HG03378 (cell line): ENCODE measurements at regions not wholly inside any gene's neighbourhood (a gene's known extent, or its start where the extent isn't known, plus 50 kb on each side); places are given as distances from the start of the nearest gene placed in this dataset.
"Not testable (repeated sequence)": the region's sequence is repeated elsewhere in the genome, so short reads cannot be mapped to it uniquely, and the experiment has no call there.

ENCODE experiments used
- ATAC-seq: cut with Tn5 transposase; IDR thresholded peaks from one replicate; pipeline ENCODE4 v1.9.1; 2021; ENCODE audit warnings: mild to moderate bottlenecking, moderate library complexity; ENCODE audit not compliant: unreplicated experiment

DNA sequence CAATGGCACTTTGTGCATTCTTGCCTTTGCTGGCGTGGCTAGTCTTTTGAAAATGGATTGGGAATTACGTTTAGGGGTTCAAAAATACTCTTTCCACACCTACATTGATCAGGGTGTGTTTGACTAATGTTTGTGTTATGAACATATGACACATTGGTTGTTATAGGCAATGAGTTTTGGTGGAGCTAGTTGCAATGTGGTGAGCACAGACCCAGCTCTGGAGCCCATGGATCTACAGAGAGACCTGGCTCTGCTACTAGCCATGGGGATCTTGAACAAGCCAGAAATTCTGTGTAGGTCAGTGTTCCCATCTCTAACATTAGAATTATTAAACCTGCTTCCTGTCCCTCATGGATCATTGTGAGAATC lies 222.4 kb upstream of the UBL3 start:
- no peak for ATAC-seq

DNA sequence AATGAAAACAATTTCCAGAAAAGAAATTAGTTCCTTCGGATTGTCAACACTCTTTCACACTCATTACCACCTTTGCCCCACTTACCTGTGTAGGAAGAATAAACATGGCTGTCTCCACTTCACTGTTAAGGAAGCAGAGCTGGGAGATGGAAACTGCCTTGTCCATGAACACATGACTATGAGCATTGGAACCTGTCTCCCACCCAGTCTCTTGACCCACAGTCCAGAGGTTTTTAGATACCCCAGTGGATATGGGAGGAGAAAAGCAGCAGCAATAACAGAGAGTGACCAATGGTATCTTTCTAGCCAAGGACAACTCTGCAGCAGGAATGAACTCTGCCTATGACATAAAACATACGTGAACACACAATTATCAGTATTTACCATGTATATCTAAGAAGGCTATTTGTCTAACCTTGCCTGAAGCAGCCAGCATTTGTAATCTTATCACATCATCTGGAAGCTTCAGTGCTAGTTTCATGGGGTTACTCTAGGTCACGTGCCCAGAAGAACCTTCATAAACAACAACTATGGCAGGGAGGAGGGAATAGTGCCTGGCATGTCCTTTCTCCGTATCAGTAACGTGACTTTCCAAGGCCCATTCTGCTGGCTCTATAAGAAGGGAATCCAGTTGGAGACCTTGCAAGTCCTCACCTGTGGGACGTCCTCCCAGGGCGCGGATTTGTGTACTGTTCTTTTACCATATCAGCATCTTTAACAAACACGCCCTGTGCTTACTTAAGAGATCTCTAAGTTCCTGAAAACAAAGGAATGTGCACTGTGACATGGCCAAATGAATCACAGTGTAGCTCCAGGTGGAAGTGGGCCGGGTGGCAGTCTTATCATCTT lies 221.8 kb upstream of the UBL3 start:
- no peak for ATAC-seq

DNA sequence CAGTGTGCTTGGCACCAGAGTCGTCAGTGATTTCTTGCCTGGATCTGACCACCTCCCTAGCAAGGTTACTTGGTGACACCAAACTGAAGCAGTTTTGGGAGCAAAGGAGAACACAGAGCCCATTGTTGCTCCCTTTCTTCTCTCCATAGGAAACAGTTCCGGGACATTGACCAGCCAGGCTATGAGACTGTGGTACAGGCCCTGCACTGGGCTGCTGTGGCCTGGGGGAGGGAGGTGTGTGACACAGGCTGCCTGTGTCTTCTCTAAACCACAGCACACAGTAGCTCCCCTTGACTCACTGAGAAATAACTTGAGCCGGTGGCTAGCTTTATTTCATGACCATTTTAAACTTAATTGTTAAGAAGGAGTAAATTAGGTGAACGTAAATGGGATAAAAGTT lies 214.8 kb upstream of the UBL3 start:
- ATAC-seq: no peak

DNA sequence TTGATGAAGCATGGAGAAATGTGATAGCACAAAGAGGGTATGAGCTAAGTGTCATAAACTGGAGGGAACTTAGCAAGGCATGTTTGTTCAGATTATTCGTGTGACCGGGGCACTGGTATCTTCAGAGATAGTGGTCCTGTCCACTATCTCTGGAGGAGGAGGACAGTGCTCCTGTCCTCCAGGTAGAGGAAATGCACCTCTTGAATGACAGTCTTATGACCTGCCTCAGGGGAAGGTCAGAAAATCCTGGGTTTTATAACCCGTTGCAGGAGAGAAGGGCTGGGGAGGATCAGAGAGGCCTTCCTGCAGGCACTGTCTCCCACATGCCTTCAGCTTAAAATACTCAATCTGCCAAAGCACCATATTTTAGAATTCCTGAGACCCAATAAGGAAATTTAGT lies 213.5 kb upstream of the UBL3 start:
- ATAC-seq: no peak

DNA sequence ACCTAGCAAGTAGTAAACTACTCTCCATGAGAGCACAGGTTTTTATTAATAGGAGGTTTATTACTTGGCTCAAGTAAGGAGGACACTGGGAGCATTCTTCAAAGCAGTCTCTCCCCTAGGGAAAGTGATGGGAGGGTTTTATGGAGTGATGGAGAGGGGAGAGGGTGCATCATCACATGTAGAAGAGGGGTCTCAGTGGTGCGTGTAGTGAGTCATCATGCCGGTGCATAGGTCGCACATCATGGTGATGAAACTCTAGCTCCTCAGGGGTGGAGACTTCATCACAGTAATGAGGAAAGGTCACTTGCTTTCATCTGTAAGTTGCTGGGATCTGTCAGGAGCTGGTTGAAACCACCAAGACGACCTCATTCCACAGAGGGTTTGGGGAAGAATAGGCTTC lies 210.8 kb upstream of the UBL3 start:
- ATAC-seq: no peak

DNA sequence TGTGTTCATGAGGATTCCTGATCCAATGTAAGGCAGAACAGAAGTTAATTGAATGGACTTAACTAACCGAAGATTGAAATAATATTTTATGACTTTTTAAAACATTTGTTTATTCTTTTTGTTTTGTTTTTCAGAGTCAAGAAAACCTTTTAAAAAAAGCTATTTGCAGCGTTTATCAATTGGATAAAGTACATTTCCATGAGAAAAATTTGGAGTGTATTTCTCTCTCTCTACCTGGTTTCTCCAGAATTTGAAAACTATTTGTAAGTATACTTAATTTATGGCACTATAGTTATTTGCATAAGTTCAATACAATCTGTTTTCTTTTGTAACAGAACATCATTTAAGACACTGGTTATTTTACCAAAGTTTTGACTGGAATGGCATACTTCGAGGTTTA lies 208.0 kb upstream of the UBL3 start:
- no peak for ATAC-seq

DNA sequence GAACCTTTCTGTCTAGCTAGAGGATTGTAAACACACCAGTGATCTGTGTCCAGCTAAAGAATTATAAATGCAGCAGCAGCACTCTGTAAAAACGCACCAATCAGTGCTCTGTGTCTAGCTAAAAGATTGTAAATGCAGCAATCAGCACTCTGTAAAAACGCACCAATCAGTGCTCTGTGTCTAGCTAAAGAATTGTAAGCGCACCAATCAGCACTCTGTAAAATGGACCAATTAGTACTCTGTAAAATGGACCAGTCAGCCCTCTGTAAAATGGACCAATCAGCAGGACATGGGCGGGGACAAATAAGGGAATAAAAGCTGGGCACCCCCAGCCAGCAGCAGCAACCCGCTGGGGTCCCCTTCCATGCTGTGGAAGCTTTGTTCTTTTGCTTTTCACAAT lies 204.1 kb upstream of the UBL3 start:
- not testable (repeated sequence) for ATAC-seq

DNA sequence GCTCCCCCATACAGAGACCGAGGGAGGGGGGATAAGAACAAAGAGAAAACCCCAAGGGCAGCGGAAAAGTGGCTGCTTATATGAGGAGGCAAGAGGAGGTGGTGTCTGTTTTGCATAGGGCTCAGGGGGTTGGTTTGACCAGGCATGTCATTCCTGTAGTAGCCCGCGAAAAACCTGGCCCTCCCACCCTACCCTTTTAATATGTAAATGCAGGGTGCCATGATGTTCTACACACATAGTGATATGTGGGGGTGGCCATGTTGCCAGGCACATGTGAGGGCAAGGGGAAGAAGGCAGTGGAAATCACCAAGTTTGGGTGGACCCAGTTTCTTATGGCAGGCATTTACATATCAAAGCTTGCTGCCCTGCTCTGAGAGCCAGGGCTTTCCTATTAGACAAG lies 203.5 kb upstream of the UBL3 start:
- no peak for ATAC-seq

DNA sequence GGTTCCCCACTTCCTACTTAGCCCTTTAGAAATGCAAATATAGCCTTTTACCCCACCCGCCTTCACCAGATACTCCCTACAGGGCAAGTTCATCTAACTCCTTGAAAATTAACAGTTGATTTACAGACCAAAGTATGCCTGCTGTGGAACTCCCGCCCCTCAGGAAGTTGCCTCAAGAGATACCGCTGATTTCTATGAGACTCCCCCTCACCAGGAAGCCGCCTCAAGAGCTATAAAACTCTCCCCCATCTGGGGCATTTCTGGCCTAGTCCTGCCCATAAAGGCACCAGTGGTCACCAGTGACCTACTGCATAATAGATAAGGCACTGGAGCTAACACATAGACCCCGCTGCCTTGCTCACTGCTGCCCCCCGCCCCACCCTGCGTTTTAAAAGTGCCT lies 201.7 kb upstream of the UBL3 start:
- ATAC-seq: no peak

DNA sequence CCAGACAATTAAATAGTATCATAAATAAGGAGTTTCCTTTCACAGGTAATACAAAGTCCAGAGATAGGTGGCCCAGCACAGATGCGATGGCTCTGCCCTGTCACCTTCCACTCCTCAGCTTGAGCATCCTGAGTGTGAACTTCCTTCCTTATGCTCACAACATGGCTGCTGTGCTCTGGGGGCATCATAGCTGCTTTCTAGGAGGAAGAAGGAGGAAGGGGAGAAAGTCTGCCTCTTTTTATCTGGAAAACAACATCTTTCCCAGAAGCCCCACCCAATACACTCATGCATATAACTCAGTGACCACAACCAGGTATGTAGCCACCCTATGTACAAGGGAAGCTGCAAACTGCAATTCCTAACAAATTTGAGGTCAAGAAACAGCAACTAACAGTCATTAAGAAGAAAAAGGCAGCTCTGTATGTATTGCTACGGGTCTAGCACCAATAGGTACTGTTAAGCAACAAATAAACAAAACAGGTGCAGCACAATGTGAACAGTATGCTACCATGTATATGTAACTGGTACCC lies 201.2 kb upstream of the UBL3 start:
- ATAC-seq: no peak

DNA sequence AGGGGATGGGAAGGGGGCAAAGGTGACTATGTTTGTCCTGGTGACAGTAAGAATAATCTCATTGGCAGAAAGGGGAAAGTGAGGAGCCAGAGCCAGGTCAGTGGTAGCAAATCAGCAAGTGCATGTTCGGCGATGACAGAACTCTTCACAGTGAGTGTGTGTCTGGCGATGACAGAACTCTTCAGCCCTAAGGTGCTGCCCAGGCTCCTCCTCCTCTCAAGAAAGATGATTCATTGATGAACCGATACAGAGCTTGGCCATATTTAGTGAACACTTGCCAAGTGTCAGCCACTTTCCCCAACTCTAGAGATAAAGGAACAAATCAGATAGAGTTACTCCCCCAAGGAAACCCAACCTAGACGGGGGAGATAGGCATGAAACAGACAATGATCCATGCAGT lies 199.3 kb upstream of the UBL3 start:
- ATAC-seq: no peak

DNA sequence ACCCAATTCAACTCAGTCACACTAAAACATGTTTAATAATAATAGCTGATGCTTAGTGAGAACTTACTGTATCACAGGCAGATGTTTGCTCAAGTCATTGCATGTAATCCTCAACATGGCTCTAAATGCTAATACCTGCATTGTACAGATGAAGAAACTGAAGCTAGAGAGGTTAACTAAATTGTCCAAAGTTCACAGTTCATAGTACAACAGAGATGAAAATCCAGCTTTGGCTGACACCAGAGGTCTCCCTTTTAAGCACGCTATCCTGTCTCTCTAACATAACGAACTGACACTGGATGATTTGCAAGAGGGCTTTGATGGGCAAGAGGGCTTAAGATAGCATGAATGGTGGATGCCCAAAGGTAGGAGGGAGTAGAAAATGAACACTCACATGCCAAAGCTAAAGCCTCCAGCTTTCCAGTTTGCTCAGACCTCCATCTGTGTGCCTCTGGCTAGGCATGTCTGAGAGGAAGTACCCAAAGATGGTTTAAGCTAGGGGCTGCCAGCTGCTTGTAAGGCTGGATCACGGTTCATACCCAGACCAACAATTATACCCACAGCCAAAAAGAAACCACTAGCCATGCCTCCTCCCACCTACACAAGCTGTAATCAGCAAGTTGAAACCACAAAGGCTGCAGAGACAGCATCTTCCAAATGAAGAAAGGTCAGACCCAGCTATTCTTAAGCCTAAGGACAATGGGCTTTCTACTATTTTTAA lies 196.9 kb upstream of the UBL3 start:
- peak; percentile 45 for ATAC-seq

DNA sequence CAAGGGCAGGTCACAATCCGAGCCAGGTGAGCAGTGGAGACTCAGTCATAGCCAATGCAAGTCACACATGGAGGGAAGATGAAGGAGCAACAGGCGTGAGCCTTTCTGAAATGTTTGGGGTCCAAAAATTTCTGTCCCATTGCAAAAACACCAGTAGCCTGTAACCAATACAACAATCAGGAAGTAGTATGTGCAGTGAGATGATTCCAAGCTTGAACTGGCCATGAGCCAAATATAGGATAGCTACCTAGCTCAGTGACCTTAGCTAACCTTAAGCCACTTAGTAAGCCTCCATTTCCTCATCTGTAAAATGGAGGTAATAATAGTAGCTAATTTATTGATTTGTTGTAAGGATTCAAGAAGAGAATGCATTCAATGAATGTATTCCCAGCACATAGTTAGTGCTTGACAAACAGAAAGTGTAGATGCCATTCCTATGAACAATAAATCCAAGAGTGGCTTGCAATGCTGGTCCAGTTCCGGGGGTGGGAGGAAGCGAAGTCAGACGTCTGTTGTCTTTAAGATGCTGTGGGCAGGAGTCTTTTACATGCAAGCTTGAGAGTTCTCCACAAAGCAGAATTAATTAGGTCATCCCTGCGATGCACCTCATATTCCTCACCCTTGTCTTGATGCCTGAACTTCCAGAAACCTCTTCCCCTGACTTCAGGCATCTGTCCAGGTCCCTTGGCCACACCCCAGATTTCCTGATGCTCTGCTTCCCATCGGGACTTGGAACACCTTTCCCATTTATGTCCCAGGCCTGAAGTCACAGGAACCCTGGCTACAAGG lies 195.7 kb upstream of the UBL3 start:
- ATAC-seq: no peak

DNA sequence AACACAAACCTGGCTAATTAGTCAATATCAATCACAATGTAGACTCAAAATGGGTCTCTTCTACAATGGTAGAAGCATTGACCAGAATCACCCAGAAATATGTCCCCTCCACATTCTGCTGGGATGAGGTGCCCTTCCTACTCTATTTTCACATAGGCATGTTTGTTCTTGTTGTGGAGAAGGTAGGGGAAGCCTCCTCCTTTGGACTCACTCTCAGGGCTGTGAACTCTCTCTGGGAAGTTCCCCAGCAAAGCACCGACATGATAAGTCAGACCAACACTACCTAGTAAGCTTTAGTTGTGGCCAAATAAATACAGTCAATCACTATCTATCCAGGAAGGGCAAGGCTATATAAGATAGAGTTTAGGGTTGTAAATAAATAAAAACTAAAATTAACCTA lies 194.5 kb upstream of the UBL3 start:
- no peak for ATAC-seq

DNA sequence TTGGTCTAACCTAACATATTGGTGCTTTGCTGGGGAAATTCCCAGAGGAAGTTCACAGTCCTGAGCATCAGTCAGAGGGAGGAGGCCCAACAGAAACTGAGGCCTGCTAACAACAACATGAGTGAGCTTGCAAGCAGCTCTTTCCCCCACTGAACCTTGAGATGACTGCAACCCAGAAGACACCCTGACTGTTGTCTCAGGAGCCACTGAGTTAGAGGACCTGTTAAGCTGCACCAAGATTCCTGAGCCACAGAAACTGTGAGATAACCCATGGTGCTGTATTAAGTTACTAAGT lies 193.2 kb upstream of the UBL3 start:
- no peak for ATAC-seq

DNA sequence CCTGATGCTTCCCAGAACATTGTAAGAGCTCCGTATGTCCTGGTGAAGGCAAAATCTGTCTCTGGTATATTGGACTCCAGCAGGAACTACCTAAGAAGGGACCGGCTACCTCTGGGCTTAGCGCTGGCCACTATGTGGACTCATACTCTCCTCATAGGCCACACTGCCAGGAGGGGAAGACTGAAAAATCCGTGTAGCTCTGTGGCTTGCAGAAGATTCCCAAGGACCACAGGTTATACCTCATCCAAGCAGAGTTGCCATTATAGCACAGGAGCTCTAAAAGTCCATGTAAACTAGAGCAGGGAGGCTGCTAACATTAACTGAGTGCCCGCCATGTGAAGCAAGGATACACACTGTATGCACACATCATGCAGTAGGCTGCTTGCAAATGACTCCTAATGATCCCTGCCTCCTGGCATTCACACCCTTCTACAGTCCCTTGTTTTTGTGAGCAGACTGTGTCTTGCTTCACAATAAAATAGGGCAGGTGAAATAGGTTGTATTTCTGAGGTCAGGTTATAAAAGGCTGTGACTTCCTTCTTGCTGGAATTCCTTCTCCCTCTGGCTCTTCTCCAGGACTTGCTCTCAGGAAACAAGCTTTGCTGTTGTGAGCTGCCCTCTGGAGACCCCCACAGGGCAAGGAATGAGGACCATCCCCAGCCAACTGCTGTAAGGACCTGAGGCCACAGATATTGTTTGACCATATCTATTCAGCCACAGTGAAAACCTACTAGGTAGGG lies 192.6 kb upstream of the UBL3 start:
- ATAC-seq: no peak

DNA sequence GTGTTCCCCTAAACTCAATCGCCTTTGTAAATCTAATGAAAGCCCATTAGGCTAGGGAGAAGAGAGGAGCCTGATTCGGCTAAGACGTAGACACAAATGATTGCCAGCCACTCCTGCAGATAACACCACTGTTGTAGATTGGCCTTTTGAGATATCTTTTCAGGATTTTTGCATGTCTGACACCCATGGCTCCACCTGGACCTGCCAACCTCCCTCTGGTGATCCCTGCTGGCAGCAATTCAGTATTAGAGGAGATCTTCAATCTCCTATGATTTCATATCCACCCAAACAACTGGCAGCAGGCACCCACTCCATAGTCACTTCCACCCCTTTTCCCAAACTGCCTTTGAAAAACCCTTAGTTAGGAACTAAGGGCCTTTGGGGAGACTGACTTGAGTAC lies 191.9 kb upstream of the UBL3 start:
- no peak for ATAC-seq

DNA sequence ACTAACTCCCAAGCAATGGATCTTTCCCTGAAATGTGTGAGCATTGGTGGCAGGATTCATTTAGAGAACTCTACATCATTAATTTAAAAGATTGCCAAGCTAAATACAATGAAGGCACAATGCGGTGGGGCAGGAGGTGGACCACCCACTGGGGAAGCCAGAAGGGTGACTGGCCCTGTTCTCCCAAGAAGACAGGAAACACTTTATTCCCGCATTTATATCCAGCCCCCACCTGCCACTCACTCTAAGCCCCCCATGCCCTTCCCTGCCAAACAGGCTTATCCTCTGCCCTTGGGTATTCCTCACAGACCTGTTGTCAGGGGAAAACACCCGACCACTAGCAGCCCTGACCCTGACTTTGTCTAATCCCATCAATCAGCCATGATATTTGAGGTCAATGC lies 189.1 kb upstream of the UBL3 start:
- no peak for ATAC-seq

DNA sequence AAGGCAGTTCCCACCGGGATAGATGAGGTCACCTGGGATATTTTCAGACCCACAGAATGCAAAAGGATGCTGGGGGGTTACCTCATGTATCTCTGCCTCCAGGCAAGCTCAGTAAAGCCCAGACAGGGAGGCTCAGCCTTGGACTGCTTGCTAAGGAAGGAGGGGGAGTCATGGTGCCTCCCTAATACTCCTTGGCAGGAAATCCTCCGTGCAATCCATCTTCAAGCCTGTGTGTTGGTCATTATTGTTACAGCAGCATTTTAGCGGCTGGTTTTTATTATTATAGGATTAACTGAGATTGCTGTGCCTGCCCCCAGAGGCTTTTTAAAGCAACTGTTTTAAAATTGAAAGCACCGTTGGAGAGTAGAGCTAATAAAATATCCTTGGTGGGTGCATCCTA lies 188.5 kb upstream of the UBL3 start:
- no peak for ATAC-seq

DNA sequence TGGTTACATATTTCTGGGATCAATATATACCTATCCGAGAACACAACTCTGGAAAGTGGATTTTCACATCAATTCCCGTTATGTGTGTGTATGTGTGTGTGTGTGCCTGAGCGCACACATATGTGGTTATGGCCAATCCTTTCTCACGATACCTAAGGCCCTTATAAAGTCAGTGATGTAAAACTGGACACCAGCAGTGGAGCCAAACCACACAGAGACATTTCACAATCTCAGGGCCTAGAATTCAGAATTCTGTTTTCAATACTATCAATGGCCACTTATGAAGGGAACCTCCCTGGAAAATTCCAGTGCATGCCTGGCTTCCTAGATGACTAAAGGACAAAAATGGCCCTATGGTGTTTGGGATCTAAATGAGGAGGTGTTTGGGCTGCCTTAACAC lies 187.3 kb upstream of the UBL3 start:
- ATAC-seq: no peak

DNA sequence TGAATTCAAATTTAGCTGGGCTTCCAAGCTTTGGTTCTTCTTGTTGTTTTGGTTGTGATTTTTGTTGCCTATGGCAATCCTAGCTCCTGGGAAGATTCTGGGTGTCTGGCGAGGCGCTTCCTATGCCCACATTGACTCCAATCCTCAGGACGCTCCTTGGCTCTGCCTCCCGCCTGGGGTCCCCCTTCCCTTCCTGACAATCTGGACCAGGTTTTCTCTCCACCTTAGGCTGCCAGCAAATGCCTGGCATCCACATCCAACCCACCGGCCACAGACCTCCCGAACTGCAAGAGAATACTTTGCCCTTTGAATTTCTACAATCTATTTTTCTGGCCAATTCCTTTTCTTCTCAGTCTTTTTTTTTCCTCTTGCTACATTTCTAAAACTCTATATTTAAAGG lies 186.9 kb upstream of the UBL3 start:
- no peak for ATAC-seq
